Glomerular endothelial cell (primary cell): ENCODE measurements at regions not wholly inside any gene's neighbourhood (a gene's known extent, or its start where the extent isn't known, plus 50 kb on each side); places are given as distances from the start of the nearest gene placed in this dataset.
"Not testable (repeated sequence)": the region's sequence is repeated elsewhere in the genome, so short reads cannot be mapped to it uniquely, and the experiment has no call there.

ENCODE experiments used
- DNase-seq: peaks from one replicate; pipeline ENCODE4 v3.0.0-alpha.2; 2011; ENCODE audit warnings: low read depth, low spot score; ENCODE audit errors: extremely low read depth

DNA sequence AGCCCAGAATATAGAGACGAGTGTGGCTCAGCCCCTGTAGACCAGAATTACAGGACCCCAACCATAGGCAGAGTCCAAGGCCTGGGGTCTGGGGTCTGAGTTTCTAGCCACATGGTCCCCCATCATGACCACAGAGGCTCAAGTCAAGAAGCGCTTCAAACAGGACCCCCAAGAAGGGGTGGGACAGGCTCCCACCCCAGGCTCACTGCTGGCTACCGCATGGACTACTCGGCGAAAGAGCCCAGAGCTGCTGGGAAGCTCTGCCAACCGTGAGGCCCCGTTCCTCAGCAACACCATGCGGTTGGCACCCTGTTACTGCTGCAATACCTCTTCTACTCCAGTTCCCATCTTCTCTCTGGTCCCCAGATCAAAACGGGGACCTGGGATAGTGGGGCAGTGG lies 254.8 kb downstream of the TEX29 start:
- no peak for DNase-seq

GRCh38 chr13:111575719-111576118 lies 255.3 kb downstream of the TEX29 start:
- no peak for DNase-seq

GRCh38 chr13:111577208-111577828 lies 256.9 kb downstream of the TEX29 start:
- no peak for DNase-seq

DNA sequence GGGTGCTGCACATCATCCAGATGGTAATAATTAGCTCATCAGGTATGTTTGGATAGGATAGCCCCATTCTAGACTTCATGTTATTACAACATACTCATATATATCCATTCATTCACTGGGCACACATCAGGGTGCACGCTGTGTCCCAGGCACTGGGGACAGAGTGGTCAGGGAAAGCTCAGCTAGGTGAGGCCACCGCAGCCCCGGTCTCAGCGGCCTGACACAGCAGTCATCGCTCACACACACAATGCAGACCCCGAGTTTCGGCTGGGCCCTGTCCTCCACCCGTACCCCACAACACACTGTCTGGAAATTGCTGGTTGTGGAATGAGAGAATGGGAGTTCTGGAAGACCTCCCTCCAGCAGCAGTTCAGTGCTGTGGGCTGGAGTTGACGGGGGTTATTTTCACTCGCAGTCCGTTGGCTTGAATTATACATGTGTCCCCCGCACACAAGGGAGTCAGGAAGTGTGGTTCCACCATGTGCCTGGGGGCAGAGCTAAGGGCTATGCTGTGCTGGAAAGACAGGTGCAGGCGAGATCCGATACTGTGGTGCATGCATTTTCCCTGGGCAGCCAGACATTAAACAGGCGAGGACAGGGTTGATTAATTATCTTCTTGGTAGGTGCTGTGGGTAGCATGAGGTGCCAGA lies 257.6 kb downstream of the TEX29 start:
- DNase-seq = no peak

DNA sequence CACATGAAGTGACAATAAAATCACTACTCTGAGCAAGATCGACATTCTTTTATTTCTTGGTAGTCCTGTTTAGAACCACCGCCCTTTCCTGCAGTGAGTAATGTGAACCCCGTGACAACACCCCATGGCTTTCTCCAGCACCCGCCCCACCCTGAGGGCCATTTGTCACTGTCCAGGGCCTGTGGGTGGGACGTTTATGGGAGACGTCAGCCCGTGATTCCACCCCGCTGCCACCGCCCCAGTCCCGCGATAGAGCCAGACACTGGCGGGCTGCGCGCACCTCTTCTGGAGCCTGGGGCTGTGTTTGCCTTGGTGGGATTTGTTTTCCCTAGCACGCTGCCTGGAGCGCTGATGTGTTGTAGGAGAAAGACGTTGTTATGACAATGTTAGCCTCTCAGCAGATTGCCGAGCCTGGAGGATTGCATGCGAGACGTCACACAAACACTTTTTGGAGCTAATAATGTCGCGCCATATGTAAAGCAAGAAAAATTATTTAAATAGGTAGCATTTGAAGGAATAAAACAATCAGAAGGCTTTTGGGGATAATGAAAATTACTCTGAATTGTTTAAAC lies 263.7 kb downstream of the TEX29 start:
- no peak for DNase-seq

GRCh38 chr13:111584870-111585269 lies 264.4 kb downstream of the TEX29 start:
- no peak for DNase-seq

- DNase-seq = no peak
Observed at GRCh38 chr13:111586291-111586690, 265.8 kb downstream of the TEX29 start.

GRCh38 chr13:111587249-111587648 lies 266.8 kb downstream of the TEX29 start:
- DNase-seq = no peak

GRCh38 chr13:111589321-111589720 lies 268.9 kb downstream of the TEX29 start:
- no peak for DNase-seq

DNA sequence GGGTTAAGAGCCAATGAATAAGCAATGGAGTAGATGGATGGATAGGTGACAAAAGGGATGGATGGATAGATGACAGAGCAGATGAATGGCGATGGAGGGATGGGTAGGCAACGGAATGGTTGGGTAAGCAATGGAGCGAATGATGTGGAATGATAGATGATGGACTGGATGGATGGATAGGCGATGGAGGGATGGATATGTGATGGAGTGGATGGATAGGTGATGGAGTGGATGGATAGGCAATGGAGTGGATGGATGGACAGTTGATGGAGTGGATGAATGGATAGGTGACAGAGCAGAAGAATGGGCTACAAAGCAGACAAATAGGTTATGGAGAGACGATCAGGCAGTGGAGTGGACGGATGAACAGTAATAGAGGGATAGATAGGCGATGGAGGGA lies 269.6 kb downstream of the TEX29 start:
- no peak for DNase-seq

- DNase-seq = no peak
Observed at GRCh38 chr13:111590796-111591195, 270.4 kb downstream of the TEX29 start.

- not testable (repeated sequence) for DNase-seq
Observed at GRCh38 chr13:111593490-111593889, 273.0 kb downstream of the TEX29 start.

DNA sequence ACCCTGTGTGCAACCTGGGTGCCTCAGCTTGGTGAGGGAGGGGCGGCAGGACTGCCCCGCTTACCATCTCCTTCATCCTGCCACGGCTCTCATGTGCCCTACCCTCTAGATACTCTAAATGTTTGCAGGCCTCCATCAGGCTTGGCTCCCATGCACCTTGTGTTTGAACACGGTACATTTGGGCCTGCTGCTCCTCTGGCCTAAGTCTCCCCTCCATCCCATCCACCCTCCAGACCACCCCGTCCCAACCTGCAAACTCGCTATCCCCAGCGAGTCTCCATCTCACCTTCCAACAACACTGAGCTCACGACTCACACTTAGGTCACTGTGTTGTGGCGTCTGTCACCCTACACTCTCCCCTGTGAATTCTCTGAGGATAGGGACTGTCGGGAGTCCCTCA lies 274.2 kb downstream of the TEX29 start:
- no peak for DNase-seq

DNA sequence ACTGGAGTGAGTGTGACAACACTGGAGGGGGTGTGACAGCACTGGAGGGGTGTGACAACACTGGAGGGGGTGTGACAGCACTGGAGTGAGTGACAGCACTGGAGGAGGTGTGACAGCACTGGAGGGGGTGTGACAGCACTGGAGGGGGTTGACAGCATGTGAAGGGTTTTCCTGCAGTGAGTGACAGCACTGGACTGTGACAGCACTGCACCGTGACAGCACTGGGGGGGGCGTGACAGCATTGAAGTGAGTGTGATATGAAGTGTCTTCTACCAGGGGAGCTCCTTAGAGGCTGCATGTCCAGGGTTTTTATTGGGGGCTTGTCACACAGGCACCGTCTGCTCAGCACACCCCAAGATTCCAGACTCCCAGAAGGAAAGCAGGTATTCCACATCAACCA lies 274.8 kb downstream of the TEX29 start:
- no peak for DNase-seq

- DNase-seq = no peak
Observed at GRCh38 chr13:111595791-111596190, 275.3 kb downstream of the TEX29 start.

- no peak for DNase-seq
Observed at GRCh38 chr13:111597191-111597611, 276.8 kb downstream of the TEX29 start.

DNA sequence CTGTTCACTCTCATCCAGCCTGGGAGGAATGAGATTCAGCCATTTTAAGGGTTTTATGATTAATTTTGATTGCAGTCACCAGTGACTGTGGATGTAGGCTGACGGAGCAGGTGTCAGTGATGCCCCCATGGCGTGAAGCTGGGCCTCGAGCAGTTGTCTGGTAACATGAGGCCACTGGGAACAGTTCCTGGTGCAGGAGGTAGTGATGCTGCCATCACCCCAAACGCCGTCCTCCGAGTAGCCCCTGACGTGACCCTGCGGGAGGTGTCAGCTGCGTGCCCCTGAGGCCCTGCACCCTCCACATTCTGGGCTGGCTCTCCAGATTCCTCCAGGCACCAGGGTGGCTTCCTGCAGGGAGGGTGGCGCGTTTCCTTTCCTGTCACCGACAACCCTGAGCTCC lies 277.2 kb downstream of the TEX29 start:
- DNase-seq = no peak

DNA sequence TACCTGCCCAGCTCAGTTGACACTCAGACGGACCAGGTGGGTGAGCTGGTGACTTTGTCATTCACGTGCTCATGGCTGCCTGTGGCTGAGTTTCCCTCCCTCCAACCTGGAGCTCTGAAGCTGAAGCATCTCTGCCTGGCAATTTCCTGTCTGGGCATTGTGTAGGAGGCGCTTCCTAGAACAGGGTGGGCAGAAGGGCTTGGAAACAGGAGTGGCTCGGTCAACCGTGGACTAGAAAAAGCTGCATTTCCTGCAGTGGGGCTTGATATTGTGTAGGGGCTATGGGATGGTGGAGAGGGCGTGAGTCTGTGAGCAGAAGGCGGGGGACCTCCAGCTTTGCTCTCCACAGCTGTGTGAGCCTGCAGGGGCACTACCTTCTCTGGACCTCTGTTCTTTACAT lies 278.3 kb downstream of the TEX29 start:
- DNase-seq = no peak

DNA sequence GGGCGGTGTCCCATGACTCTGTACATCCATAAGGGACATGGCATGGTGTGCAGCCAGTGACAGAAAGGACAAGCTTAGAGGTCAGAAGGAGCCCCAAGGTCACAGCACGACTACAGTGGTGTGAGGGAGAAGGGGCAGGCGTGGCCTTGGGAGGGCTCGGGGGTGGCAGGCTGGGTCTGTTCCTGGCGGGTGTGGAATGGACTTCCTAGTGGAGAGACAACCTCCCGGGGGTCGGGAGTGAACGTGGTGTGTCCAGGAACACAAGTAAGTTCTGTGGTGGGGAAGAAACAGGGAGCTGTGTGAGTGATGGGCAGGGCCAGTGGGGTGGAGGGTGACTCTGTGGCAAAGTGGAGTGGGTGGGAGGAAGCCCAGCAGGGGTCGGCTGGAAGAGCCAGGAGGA lies 279.3 kb downstream of the TEX29 start:
- no peak for DNase-seq

DNA sequence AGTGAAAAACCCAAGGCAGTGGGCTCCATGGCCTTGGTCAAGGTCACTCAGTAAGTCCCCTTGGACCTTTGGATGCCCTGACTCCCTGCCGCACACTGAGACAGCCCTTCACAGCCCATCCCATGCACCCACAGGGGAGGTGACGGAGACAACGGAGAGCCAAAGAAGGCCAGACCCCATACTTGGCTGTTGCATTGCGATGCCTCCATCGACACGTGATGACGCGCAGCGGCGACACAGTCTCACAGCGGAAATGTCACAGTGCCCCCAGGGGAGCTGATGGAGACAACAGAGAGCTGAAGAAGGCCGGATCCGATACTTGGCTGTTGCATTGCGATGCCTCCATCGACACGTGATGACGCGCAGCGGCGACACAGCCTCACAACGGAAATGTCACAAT lies 282.4 kb downstream of the TEX29 start:
- no peak for DNase-seq

DNA sequence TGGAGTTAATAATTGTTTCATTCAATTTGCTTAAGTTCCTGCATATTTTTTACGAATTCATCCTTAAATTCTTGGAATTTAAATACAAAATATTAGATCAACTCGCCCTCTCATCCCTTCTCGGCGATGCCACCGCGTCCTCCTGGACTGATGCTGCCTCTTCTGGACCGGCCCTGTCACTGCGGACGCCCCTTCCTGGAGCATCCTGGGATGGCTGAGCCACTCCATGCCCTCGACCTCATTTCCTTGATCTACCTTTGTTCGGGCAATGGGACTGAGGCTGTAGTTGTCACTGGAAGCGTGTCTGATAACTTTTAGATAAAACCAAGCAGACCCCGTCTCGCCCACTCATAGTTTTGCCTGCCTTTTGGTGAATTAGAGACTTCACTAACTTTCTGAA lies 283.7 kb downstream of the TEX29 start:
- no peak for DNase-seq

GRCh38 chr13:111608556-111608955 lies 288.1 kb downstream of the TEX29 start:
- DNase-seq = no peak
